Stimulated activated naive CD8-positive, alpha-beta T cell treated with anti-CD3 and anti-CD28 coated beads, Interleukin-15, Interleukin-2, amounts not matched to agents 100 U/mL and 50 U/mL, for 24 hours (primary cell): ENCODE measurements at regions not wholly inside any gene's neighbourhood (a gene's known extent, or its start where the extent isn't known, plus 50 kb on each side); places are given as distances from the start of the nearest gene placed in this dataset.
"Not testable (repeated sequence)": the region's sequence is repeated elsewhere in the genome, so short reads cannot be mapped to it uniquely, and the experiment has no call there.

Experiments used
- ATAC-seq: fragments of 150-1000 bp; cut with Tn5 transposase; one replicate; pipeline ENCODE4 v1.10.0; 2021
- DNase-seq: peaks from one replicate; pipeline ENCODE4 v3.0.0; 2021

- not testable (repeated sequence) for DNase-seq, ATAC-seq
Observed at GRCh38 chr4:189697675-189698245, 242.9 kb upstream of the FRG1 start.

GRCh38 chr4:189703000-189703399 lies 237.7 kb upstream of the FRG1 start:
- not testable (repeated sequence) for DNase-seq, ATAC-seq

- ATAC-seq, DNase-seq: not testable (repeated sequence)
Observed at GRCh38 chr4:189706821-189707220, 233.9 kb upstream of the FRG1 start.

- DNase-seq, ATAC-seq: not testable (repeated sequence)
Observed at GRCh38 chr4:189707227-189707626, 233.4 kb upstream of the FRG1 start.

GRCh38 chr4:189711956-189712355 lies 228.7 kb upstream of the FRG1 start:
- DNase-seq, ATAC-seq: not testable (repeated sequence)

- not testable (repeated sequence) for DNase-seq, ATAC-seq
Observed at GRCh38 chr4:189721016-189721993, 219.4 kb upstream of the FRG1 start.

- DNase-seq: not testable (repeated sequence)
Observed at GRCh38 chr4:189722324-189723003, 218.2 kb upstream of the FRG1 start.

GRCh38 chr4:189727982-189728638 lies 212.6 kb upstream of the FRG1 start:
- not testable (repeated sequence) for DNase-seq, ATAC-seq

More at GRCh38 chr4:189722324-189723003, 218.2 kb upstream of the FRG1 start:
- not testable (repeated sequence) for ATAC-seq

GRCh38 chr4:189731989-189732388 lies 208.7 kb upstream of the FRG1 start:
- DNase-seq, ATAC-seq: not testable (repeated sequence)

GRCh38 chr4:189733507-189733906 lies 207.2 kb upstream of the FRG1 start:
- not testable (repeated sequence) for DNase-seq, ATAC-seq

- DNase-seq, ATAC-seq: not testable (repeated sequence)
Observed at GRCh38 chr4:189734648-189735267, 205.9 kb upstream of the FRG1 start.

- DNase-seq, ATAC-seq: not testable (repeated sequence)
Observed at GRCh38 chr4:189736656-189737055, 204.0 kb upstream of the FRG1 start.

- not testable (repeated sequence) for DNase-seq, ATAC-seq
Observed at GRCh38 chr4:189740118-189740517, 200.6 kb upstream of the FRG1 start.

GRCh38 chr4:189740873-189741272 lies 199.8 kb upstream of the FRG1 start:
- DNase-seq (no peak), ATAC-seq (no peak)

GRCh38 chr4:189753092-189753491 lies 187.6 kb upstream of the FRG1 start:
- DNase-seq, ATAC-seq: not testable (repeated sequence)

- no peak for DNase-seq
Observed at GRCh38 chr4:189763583-189763982, 177.1 kb upstream of the FRG1 start.

GRCh38 chr4:189765301-189765700 lies 175.4 kb upstream of the FRG1 start:
- no peak for DNase-seq
- ATAC-seq: no peak

More at GRCh38 chr4:189763583-189763982, 177.1 kb upstream of the FRG1 start:
- ATAC-seq: no peak

GRCh38 chr4:189765736-189766135 lies 174.9 kb upstream of the FRG1 start:
- DNase-seq (no peak), ATAC-seq (no peak)

GRCh38 chr4:189767941-189768340 lies 172.7 kb upstream of the FRG1 start:
- ATAC-seq: no peak

GRCh38 chr4:189769131-189769530 lies 171.5 kb upstream of the FRG1 start:
- DNase-seq (no peak), ATAC-seq (no peak)

More at GRCh38 chr4:189767941-189768340, 172.7 kb upstream of the FRG1 start:
- no peak for DNase-seq
